Testis (tissue), 2 donors: ENCODE measurements at regions not wholly inside any gene's neighbourhood (a gene's known extent, or its start where the extent isn't known, plus 50 kb on each side); places are given as distances from the start of the nearest gene placed in this dataset.

ENCODE experiments used
- POLR2A ChIP-seq: fragments of 450-650 bp; IDR thresholded peaks from one replicate; pipeline ENCODE4 v1.6.1; 2017; ENCODE audit warnings: antibody characterized with exemption, mild to moderate bottlenecking, moderate library complexity
- TF ChIP-seq, protein P1 (sequence below), 3 experiments: fragments of 450-650 bp in 2 of 3; fragments of 200-600 bp in 1 of 3; sonication (generic) in 1 of 3; IDR thresholded peaks; one replicate each; pipeline ENCODE4 v1.5.1; 2016 to 2019; ENCODE audit warnings: antibody characterized with exemption in 3 of 3, mild to moderate bottlenecking in 2 of 3, moderate library complexity in 1 of 3

DNA sequence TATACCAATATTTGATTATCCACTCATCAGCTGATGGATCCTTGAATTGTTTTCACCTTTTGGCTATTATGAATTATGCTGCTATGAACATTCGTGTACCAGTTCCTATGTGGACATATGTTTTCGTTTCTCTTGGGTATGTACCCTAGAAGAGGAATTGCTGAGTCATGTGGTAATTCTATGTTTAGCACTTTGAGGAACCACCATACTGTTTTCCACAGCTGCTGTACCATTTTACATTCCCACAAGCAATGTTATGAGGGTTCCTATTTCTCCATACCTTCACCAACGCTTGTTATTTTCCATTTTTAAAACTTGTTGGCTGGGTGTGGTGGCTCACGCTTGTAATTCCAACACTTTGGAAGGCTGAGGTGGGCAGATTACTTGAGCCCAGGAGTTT, 62.9 kb downstream of the RPLP1 start:
- TF ChIP-seq, protein P1, sequence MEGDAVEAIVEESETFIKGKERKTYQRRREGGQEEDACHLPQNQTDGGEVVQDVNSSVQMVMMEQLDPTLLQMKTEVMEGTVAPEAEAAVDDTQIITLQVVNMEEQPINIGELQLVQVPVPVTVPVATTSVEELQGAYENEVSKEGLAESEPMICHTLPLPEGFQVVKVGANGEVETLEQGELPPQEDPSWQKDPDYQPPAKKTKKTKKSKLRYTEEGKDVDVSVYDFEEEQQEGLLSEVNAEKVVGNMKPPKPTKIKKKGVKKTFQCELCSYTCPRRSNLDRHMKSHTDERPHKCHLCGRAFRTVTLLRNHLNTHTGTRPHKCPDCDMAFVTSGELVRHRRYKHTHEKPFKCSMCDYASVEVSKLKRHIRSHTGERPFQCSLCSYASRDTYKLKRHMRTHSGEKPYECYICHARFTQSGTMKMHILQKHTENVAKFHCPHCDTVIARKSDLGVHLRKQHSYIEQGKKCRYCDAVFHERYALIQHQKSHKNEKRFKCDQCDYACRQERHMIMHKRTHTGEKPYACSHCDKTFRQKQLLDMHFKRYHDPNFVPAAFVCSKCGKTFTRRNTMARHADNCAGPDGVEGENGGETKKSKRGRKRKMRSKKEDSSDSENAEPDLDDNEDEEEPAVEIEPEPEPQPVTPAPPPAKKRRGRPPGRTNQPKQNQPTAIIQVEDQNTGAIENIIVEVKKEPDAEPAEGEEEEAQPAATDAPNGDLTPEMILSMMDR (IDR thresholded peaks at IDR 0.05), result no peak
- no peak for TF ChIP-seq POLR2A
